Endothelial cell of umbilical vein (primary cell): ENCODE measurements at regions not wholly inside any gene's neighbourhood (a gene's known extent, or its start where the extent isn't known, plus 50 kb on each side); places are given as distances from the start of the nearest gene placed in this dataset.

Experiments
- BruUV-seq: library from RNA; stranded (reverse); fragments of 400-500 nt; replicated peaks from 2 replicates; lab custom pipeline; 2021; lab: Mats Ljungman, UMichigan
- CTCF ChIA-PET: fragments of 300-600, 350-600 bp; sonication (Branson Sonifier 250); formaldehyde crosslinking; loops from one replicate; lab custom pipeline; 2021; ENCODE audit warnings: antibody characterized with exemption, inconsistent platforms; lab: Charles Lee
- POLR2A ChIA-PET: fragments of 300-600, 350-600 bp; sonication (Branson Sonifier 250); formaldehyde crosslinking; loops from one replicate; lab custom pipeline; 2021; ENCODE audit warnings: antibody characterized with exemption, inconsistent platforms; lab: Charles Lee
- DNase-seq: peaks from one replicate; pipeline ENCODE4 v3.0.0-alpha.2; 2011; ENCODE audit warnings: low read depth, low spot score
- FAIRE-seq: peaks from 2 replicates; lab custom pipeline; 2011; peaks lifted over from hg19 to GRCh38; lab: Jason Lieb, UNC
- H2AFZ ChIP-seq: 2 replicates; pipeline ENCODE4 v1.6.0; 2012; ENCODE audit warnings: low read depth, low read length, control low read depth, inconsistent platforms
- H3K27ac ChIP-seq: 2 replicates; pipeline ENCODE4 v1.5.1; 2011; ENCODE audit warnings: low read depth, mild to moderate bottlenecking, control low read depth, low read length, moderate library complexity; ENCODE audit not compliant: insufficient read depth
- H3K27me3 ChIP-seq, 2 experiments: 2 replicates each; pipeline versions ENCODE4 v1.6.0 to v1.6.1; 2011; ENCODE audit warnings: low read length in 2 of 2, mixed read lengths in 1 of 2; ENCODE audit not compliant: control insufficient read depth in 2 of 2, insufficient read depth in 2 of 2
- H3K36me3 ChIP-seq, 2 experiments: 2 replicates in 1 of 2; 3 replicates in 1 of 2; pipeline ENCODE4 v1.5.1; 2011; ENCODE audit warnings: low read length in 2 of 2, mild to moderate bottlenecking in 1 of 2, moderate library complexity in 1 of 2; ENCODE audit not compliant: control insufficient read depth in 2 of 2, insufficient read depth in 2 of 2; ENCODE audit errors: extremely low read depth in 1 of 2
- H3K4me1 ChIP-seq: 3 replicates; pipeline ENCODE4 v1.5.1; 2011; ENCODE audit warnings: mild to moderate bottlenecking, low read length; ENCODE audit not compliant: control insufficient read depth, insufficient read depth; ENCODE audit errors: extremely low read depth
- H3K4me2 ChIP-seq: 2 replicates; pipeline ENCODE4 v1.6.1; 2011; ENCODE audit warnings: low read length, control low read depth, mixed read lengths; ENCODE audit not compliant: insufficient read depth
- H3K4me3 ChIP-seq, 3 experiments: fragments of 200-600 bp in 1 of 3; sonication (generic), shearing (Covaris generic) in 1 of 3; replicated peaks in 1 of 3; 2 replicates each; pipeline ENCODE4 v1.5.1; 2011 to 2016; ENCODE audit warnings: control low read depth in 3 of 3, low read length in 3 of 3, mild to moderate bottlenecking in 2 of 3, inconsistent platforms in 1 of 3, low read depth in 1 of 3, moderate library complexity in 1 of 3; ENCODE audit not compliant: insufficient read depth in 1 of 3
- H3K79me2 ChIP-seq: 2 replicates; pipeline ENCODE4 v1.6.0; 2012; ENCODE audit warnings: low read length, inconsistent platforms; ENCODE audit not compliant: control insufficient read depth, insufficient read depth
- H3K9ac ChIP-seq: replicated peaks from 2 replicates; pipeline ENCODE3; 2011; ENCODE audit warnings: low read length, control low read depth; ENCODE audit not compliant: insufficient read depth; ENCODE audit errors: extremely low read depth
- H3K9me1 ChIP-seq: replicated peaks from 3 replicates; pipeline ENCODE4 v1.6.0; 2011; ENCODE audit warnings: mild to moderate bottlenecking, low read length; ENCODE audit not compliant: control insufficient read depth, insufficient read depth; ENCODE audit errors: extremely low read depth
- H3K9me3 ChIP-seq: replicated peaks from 2 replicates; pipeline ENCODE4 v1.5.1; 2012; ENCODE audit warnings: low read length, inconsistent platforms; ENCODE audit not compliant: control insufficient read depth, insufficient read depth
- H4K20me1 ChIP-seq: replicated peaks from 2 replicates; pipeline ENCODE3; 2011; ENCODE audit warnings: mild to moderate bottlenecking, low read length; ENCODE audit not compliant: control insufficient read depth, insufficient read depth; ENCODE audit errors: extremely low read depth
- EZH2 ChIP-seq: IDR thresholded peaks from 2 replicates; pipeline ENCODE4 v1.6.1; 2012; ENCODE audit warnings: borderline replicate concordance, low read depth, mild to moderate bottlenecking, moderate library complexity, low read length, inconsistent platforms; ENCODE audit not compliant: severe bottlenecking
- FOS ChIP-seq: IDR thresholded peaks from 2 replicates; pipeline ENCODE4 v1.6.1; 2011; ENCODE audit warnings: mild to moderate bottlenecking, low read length, moderate library complexity, borderline replicate concordance; ENCODE audit not compliant: insufficient read depth
- GATA2 ChIP-seq: IDR thresholded peaks from 2 replicates; pipeline ENCODE4 v1.7.0; 2011; ENCODE audit warnings: low read depth, mild to moderate bottlenecking, moderate library complexity, mixed read lengths, low read length; ENCODE audit not compliant: insufficient read length, insufficient read depth
- JUN ChIP-seq: IDR thresholded peaks from 2 replicates; pipeline ENCODE4 v1.6.1; 2011; ENCODE audit warnings: borderline replicate concordance, low read depth; ENCODE audit not compliant: insufficient read length, insufficient read depth
- MYC ChIP-seq: IDR thresholded peaks from one replicate; pipeline ENCODE4 v1.6.1; 2011; ENCODE audit warnings: mild to moderate bottlenecking, low read depth, low read length
- POLR2A ChIP-seq: IDR thresholded peaks from 2 replicates; pipeline ENCODE4 v1.6.1; 2012; ENCODE audit warnings: low read depth, mild to moderate bottlenecking, control low read depth, low read length
- POLR2AphosphoS5 ChIP-seq: IDR thresholded peaks from 2 replicates; pipeline ENCODE4 v1.6.1; 2012; ENCODE audit warnings: low read depth, mild to moderate bottlenecking, control low read depth, low read length, moderate library complexity; ENCODE audit not compliant: insufficient read depth
- dilution Hi-C: fragments of 300-500 bp; cut with MboI; formaldehyde crosslinking; loops from one replicate; pipeline ENCODE4 v1.15.0; 2019; ENCODE audit warnings: low sequenced_read_pairs; ENCODE audit not compliant: extremely low pct_ligation_motif_present
- intact Hi-C: fragments of 100-400 bp; cut with micrococcal nuclease; formaldehyde crosslinking; loops from one replicate; pipeline ENCODE4 v1.10.0; 2022
- TF ChIP-seq, protein P1 (sequence below): IDR thresholded peaks from 2 replicates; pipeline ENCODE4 v1.6.1; 2011; ENCODE audit not compliant: insufficient read depth, insufficient read length
- TF ChIP-seq, protein P2 (sequence below), 2 donors: IDR thresholded peaks; 1 replicate in 1 of 2; 2 replicates in 1 of 2; pipeline ENCODE4 v1.5.1; 2011; ENCODE audit warnings: low read length in 2 of 2, mild to moderate bottlenecking in 2 of 2, moderate library complexity in 2 of 2, control low read depth in 1 of 2, inconsistent platforms in 1 of 2, low read depth in 1 of 2; ENCODE audit not compliant: insufficient read depth in 1 of 2; ENCODE audit errors: extremely low read depth in 1 of 2

DNA sequence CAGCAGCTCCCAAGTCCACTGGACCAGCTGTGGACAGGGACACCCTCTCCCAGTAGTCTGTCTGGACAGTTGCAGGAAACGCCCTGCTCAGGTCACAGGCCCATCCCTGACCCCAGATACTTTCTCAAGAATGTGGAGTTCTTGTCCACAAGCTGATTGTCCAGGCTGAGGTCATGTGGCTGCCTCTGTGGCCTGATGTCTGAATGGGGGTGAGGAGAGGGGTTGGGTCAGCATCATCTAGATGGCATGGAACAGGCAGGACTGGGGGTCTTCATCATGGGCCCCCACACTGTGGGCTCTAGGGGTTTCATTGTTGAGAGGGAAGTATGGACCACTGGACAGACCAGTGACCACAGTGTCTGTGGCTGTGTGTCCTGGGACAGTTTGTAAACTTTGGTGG, 1015.0 kb downstream of the TBC1D22A start:
- no peaks in the 10 kb centered on the region for H3K79me2 ChIP-seq
- POLR2A ChIA-PET = no interaction called here
- no peak for FAIRE-seq
- H2AFZ ChIP-seq = no peak overlapping the region
- H3K9me1 ChIP-seq = no peaks in the 10 kb centered on the region
- TF ChIP-seq JUN (no peak), FOS (no peak), MYC (no peak), GATA2 (no peak), POLR2A (no peak), EZH2 (no peak), POLR2AphosphoS5 (no peak)
- TF ChIP-seq, protein P1, sequence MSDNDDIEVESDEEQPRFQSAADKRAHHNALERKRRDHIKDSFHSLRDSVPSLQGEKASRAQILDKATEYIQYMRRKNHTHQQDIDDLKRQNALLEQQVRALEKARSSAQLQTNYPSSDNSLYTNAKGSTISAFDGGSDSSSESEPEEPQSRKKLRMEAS = no peak
- TF ChIP-seq, protein P2, sequence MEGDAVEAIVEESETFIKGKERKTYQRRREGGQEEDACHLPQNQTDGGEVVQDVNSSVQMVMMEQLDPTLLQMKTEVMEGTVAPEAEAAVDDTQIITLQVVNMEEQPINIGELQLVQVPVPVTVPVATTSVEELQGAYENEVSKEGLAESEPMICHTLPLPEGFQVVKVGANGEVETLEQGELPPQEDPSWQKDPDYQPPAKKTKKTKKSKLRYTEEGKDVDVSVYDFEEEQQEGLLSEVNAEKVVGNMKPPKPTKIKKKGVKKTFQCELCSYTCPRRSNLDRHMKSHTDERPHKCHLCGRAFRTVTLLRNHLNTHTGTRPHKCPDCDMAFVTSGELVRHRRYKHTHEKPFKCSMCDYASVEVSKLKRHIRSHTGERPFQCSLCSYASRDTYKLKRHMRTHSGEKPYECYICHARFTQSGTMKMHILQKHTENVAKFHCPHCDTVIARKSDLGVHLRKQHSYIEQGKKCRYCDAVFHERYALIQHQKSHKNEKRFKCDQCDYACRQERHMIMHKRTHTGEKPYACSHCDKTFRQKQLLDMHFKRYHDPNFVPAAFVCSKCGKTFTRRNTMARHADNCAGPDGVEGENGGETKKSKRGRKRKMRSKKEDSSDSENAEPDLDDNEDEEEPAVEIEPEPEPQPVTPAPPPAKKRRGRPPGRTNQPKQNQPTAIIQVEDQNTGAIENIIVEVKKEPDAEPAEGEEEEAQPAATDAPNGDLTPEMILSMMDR (IDR thresholded peaks at IDR 0.05; ENCODE audit: extremely low read depth in 1 of 2, insufficient read depth in 1 of 2, low read depth in 1 of 2, low read length in 2 of 2) = no peak
- intact Hi-C loops = no loop called here
- H3K4me2 ChIP-seq = no peak overlapping the region
- no peaks in the 10 kb centered on the region for H3K4me1 ChIP-seq
- no peaks in the 10 kb centered on the region for H3K36me3 ChIP-seq
- DNase-seq = no peak
- no peak overlapping the region for H3K9ac ChIP-seq
- CTCF ChIA-PET = no interaction called here
- no TSS peak for BruUV-seq
- no peaks in the 10 kb centered on the region for H4K20me1 ChIP-seq
- dilution Hi-C loops = no loop called here
- H3K4me3 ChIP-seq = no peak overlapping the region
- no peak overlapping the region for H3K27ac ChIP-seq
- H3K9me3 ChIP-seq = peaks cover 4% of the 10 kb centered on the region
- H3K27me3 ChIP-seq = no peaks in the 10 kb centered on the region
